Endothelial cell of umbilical vein (primary cell): ENCODE measurements at regions not wholly inside any gene's neighbourhood (a gene's known extent, or its start where the extent isn't known, plus 50 kb on each side); places are given as distances from the start of the nearest gene placed in this dataset.

Source experiments
- BruUV-seq: library from RNA; stranded (reverse); fragments of 400-500 nt; replicated peaks from 2 replicates; lab custom pipeline; 2021; lab: Mats Ljungman, UMichigan
- CTCF ChIA-PET: fragments of 300-600, 350-600 bp; sonication (Branson Sonifier 250); formaldehyde crosslinking; loops from one replicate; lab custom pipeline; 2021; ENCODE audit warnings: antibody characterized with exemption, inconsistent platforms; lab: Charles Lee
- POLR2A ChIA-PET: fragments of 300-600, 350-600 bp; sonication (Branson Sonifier 250); formaldehyde crosslinking; loops from one replicate; lab custom pipeline; 2021; ENCODE audit warnings: antibody characterized with exemption, inconsistent platforms; lab: Charles Lee
- DNase-seq: peaks from one replicate; pipeline ENCODE4 v3.0.0-alpha.2; 2011; ENCODE audit warnings: low read depth, low spot score
- FAIRE-seq: peaks from 2 replicates; lab custom pipeline; 2011; peaks lifted over from hg19 to GRCh38; lab: Jason Lieb, UNC
- H2AFZ ChIP-seq: 2 replicates; pipeline ENCODE4 v1.6.0; 2012; ENCODE audit warnings: low read depth, low read length, control low read depth, inconsistent platforms
- H3K27ac ChIP-seq: 2 replicates; pipeline ENCODE4 v1.5.1; 2011; ENCODE audit warnings: low read depth, mild to moderate bottlenecking, control low read depth, low read length, moderate library complexity; ENCODE audit not compliant: insufficient read depth
- H3K27me3 ChIP-seq, 2 experiments: 2 replicates each; pipeline versions ENCODE4 v1.6.0 to v1.6.1; 2011; ENCODE audit warnings: low read length in 2 of 2, mixed read lengths in 1 of 2; ENCODE audit not compliant: control insufficient read depth in 2 of 2, insufficient read depth in 2 of 2
- H3K36me3 ChIP-seq, 2 experiments: 2 replicates in 1 of 2; 3 replicates in 1 of 2; pipeline ENCODE4 v1.5.1; 2011; ENCODE audit warnings: low read length in 2 of 2, mild to moderate bottlenecking in 1 of 2, moderate library complexity in 1 of 2; ENCODE audit not compliant: control insufficient read depth in 2 of 2, insufficient read depth in 2 of 2; ENCODE audit errors: extremely low read depth in 1 of 2
- H3K4me1 ChIP-seq: 3 replicates; pipeline ENCODE4 v1.5.1; 2011; ENCODE audit warnings: mild to moderate bottlenecking, low read length; ENCODE audit not compliant: control insufficient read depth, insufficient read depth; ENCODE audit errors: extremely low read depth
- H3K4me2 ChIP-seq: 2 replicates; pipeline ENCODE4 v1.6.1; 2011; ENCODE audit warnings: low read length, control low read depth, mixed read lengths; ENCODE audit not compliant: insufficient read depth
- H3K4me3 ChIP-seq, 3 experiments: fragments of 200-600 bp in 1 of 3; sonication (generic), shearing (Covaris generic) in 1 of 3; replicated peaks in 1 of 3; 2 replicates each; pipeline ENCODE4 v1.5.1; 2011 to 2016; ENCODE audit warnings: control low read depth in 3 of 3, low read length in 3 of 3, mild to moderate bottlenecking in 2 of 3, inconsistent platforms in 1 of 3, low read depth in 1 of 3, moderate library complexity in 1 of 3; ENCODE audit not compliant: insufficient read depth in 1 of 3
- H3K79me2 ChIP-seq: 2 replicates; pipeline ENCODE4 v1.6.0; 2012; ENCODE audit warnings: low read length, inconsistent platforms; ENCODE audit not compliant: control insufficient read depth, insufficient read depth
- H3K9ac ChIP-seq: replicated peaks from 2 replicates; pipeline ENCODE3; 2011; ENCODE audit warnings: low read length, control low read depth; ENCODE audit not compliant: insufficient read depth; ENCODE audit errors: extremely low read depth
- H3K9me1 ChIP-seq: replicated peaks from 3 replicates; pipeline ENCODE4 v1.6.0; 2011; ENCODE audit warnings: mild to moderate bottlenecking, low read length; ENCODE audit not compliant: control insufficient read depth, insufficient read depth; ENCODE audit errors: extremely low read depth
- H3K9me3 ChIP-seq: replicated peaks from 2 replicates; pipeline ENCODE4 v1.5.1; 2012; ENCODE audit warnings: low read length, inconsistent platforms; ENCODE audit not compliant: control insufficient read depth, insufficient read depth
- H4K20me1 ChIP-seq: replicated peaks from 2 replicates; pipeline ENCODE3; 2011; ENCODE audit warnings: mild to moderate bottlenecking, low read length; ENCODE audit not compliant: control insufficient read depth, insufficient read depth; ENCODE audit errors: extremely low read depth
- FOS ChIP-seq: IDR thresholded peaks from 2 replicates; pipeline ENCODE4 v1.6.1; 2011; ENCODE audit warnings: mild to moderate bottlenecking, low read length, moderate library complexity, borderline replicate concordance; ENCODE audit not compliant: insufficient read depth
- GATA2 ChIP-seq: IDR thresholded peaks from 2 replicates; pipeline ENCODE4 v1.7.0; 2011; ENCODE audit warnings: low read depth, mild to moderate bottlenecking, moderate library complexity, mixed read lengths, low read length; ENCODE audit not compliant: insufficient read length, insufficient read depth
- JUN ChIP-seq: IDR thresholded peaks from 2 replicates; pipeline ENCODE4 v1.6.1; 2011; ENCODE audit warnings: borderline replicate concordance, low read depth; ENCODE audit not compliant: insufficient read length, insufficient read depth
- POLR2A ChIP-seq: IDR thresholded peaks from 2 replicates; pipeline ENCODE4 v1.6.1; 2012; ENCODE audit warnings: low read depth, mild to moderate bottlenecking, control low read depth, low read length
- POLR2AphosphoS5 ChIP-seq: IDR thresholded peaks from 2 replicates; pipeline ENCODE4 v1.6.1; 2012; ENCODE audit warnings: low read depth, mild to moderate bottlenecking, control low read depth, low read length, moderate library complexity; ENCODE audit not compliant: insufficient read depth
- dilution Hi-C: fragments of 300-500 bp; cut with MboI; formaldehyde crosslinking; loops from one replicate; pipeline ENCODE4 v1.15.0; 2019; ENCODE audit warnings: low sequenced_read_pairs; ENCODE audit not compliant: extremely low pct_ligation_motif_present
- intact Hi-C: fragments of 100-400 bp; cut with micrococcal nuclease; formaldehyde crosslinking; loops from one replicate; pipeline ENCODE4 v1.10.0; 2022
- TF ChIP-seq, protein P1 (sequence below): IDR thresholded peaks from 2 replicates; pipeline ENCODE4 v1.6.1; 2011; ENCODE audit not compliant: insufficient read depth, insufficient read length

DNA sequence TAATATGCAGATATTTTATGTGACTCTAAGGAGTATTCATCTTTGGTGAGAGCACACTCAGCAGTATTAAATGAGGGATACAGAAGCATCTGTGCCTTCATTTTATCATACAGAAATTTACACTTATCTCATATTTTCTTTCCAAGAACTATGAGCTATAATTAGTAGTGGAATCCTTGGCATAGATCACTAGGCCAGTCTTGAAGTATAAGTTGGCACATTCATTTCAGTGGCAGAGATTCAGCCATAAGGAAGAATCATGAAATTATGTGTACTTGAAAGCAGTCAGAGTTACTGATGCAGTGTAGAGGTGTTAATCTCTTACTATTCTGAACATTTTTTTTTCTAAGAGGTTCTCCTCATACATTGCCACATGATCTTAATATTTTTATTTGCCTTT is 393.6 kb upstream of the GOLIM4 start:
- DNase-seq (no peak), FAIRE-seq (no peak)
- TF ChIP-seq, protein P1, sequence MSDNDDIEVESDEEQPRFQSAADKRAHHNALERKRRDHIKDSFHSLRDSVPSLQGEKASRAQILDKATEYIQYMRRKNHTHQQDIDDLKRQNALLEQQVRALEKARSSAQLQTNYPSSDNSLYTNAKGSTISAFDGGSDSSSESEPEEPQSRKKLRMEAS, result no peak
- TF ChIP-seq FOS (no peak), JUN (no peak), GATA2 (no peak), POLR2A (no peak)
- Histone ChIP-seq H2AFZ (no peak overlapping the region), H3K79me2 (no peaks in the 10 kb centered on the region), H3K27ac (no peak overlapping the region), H3K27me3 (no peaks in the 10 kb centered on the region), H3K9ac (no peak overlapping the region), H3K36me3 (no peaks in the 10 kb centered on the region), H3K9me3 (no peaks in the 10 kb centered on the region), H3K9me1 (no peaks in the 10 kb centered on the region), H3K4me2 (no peak overlapping the region), H4K20me1 (no peaks in the 10 kb centered on the region), H3K4me3 (no peak overlapping the region), H3K4me1 (no peaks in the 10 kb centered on the region)
- intact Hi-C loops, result no loop called here
- CTCF ChIA-PET, result no interaction called here
- POLR2A ChIA-PET, result no interaction called here
- BruUV-seq, result no TSS peak
- dilution Hi-C loops, result no loop called here

DNA sequence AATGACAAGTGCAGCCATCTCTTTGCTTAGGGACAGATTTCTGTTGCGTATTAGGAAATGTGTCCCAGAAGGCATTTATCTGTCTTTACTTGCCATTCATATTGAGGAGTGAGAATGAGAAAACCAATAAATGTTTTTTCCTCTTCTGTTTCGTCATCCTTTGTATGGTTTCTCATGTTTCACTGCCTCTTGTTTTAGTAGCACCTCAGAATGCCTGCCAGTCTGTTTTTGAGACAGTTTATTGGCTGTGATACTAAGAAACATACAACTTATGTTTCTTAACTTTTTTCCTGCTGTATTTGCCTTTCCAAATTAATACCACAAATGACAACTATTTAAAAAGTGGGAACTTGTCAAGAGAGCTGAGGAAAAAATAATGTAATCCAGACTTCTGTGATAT is 390.2 kb upstream of the GOLIM4 start:
- Histone ChIP-seq H3K27ac (no peak overlapping the region), H3K27me3 (no peaks in the 10 kb centered on the region), H3K4me1 (no peaks in the 10 kb centered on the region), H2AFZ (no peak overlapping the region), H4K20me1 (no peaks in the 10 kb centered on the region), H3K36me3 (no peaks in the 10 kb centered on the region), H3K4me2 (no peak overlapping the region), H3K79me2 (no peaks in the 10 kb centered on the region), H3K9ac (no peak overlapping the region), H3K9me1 (no peaks in the 10 kb centered on the region), H3K4me3 (no peak overlapping the region), H3K9me3 (no peaks in the 10 kb centered on the region)
- intact Hi-C loops, result no loop called here
- DNase-seq (no peak), FAIRE-seq (no peak)
- CTCF ChIA-PET, result interaction anchor here (1.2 to 1.7 kb wide), 2 partner anchors 16 to 25 kb away, joined by 3 read pairs; no protein-coding TSS in a partner anchor
- POLR2A ChIA-PET, result no interaction called here
- TF ChIP-seq, protein P1, result no peak
- TF ChIP-seq POLR2AphosphoS5, result no peak
- dilution Hi-C loops, result no loop called here
- no TSS peak for BruUV-seq
